ENCODE measurements at regions not wholly inside any gene's neighbourhood (a gene's known extent, or its start where the extent isn't known, plus 50 kb on each side); places are given as distances from the start of the nearest gene placed in this dataset.
"Not testable (repeated sequence)": the region's sequence is repeated elsewhere in the genome, so short reads cannot be mapped to it uniquely, and the experiment has no call there.

DNA sequence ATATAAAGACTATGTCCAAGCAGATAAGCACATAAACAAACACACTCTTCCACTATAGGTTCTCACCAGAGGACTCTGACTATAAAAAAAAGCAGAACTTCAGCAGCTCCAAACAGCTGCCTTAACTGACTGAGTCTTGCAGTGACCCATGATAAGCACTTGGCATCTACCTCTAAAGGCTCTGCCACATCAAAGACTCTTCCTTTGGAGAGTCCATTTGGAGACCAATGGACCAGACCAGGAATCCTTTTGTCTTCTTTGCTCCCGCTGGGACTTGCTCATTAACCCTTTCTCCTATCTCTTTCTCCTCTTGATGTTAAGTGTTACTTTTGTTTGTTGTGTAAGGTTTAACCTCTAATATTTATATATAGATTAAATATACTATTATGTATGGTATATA lies 424.1 kb downstream of the RSL24D1 start:
- no peak for DNase-seq (ENCODE audit: low read depth in 1 of 2, low spot score in 1 of 2)

DNA sequence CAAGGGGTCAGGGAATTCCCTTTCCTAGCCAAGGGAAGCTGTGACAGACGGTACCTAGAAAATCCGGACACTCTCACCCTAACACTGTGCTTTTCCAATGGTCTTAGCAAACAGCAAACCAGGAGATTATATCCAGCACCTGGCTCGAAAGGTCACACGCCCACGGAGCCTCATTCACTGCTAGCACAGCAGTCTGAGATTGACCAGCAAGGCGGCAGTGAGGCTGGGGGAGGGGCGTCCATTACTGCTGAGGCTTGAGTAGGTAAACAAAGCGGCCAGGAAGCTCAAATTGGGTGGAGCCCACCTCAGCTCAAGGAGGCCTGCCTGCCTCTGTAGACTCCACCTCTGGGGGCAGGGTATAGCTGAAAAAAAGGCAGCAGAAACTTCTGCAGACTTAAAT lies 447.3 kb downstream of the RSL24D1 start:
- DNase-seq (ENCODE audit: low read depth in 1 of 2, low spot score in 1 of 2): not testable (repeated sequence)

DNA sequence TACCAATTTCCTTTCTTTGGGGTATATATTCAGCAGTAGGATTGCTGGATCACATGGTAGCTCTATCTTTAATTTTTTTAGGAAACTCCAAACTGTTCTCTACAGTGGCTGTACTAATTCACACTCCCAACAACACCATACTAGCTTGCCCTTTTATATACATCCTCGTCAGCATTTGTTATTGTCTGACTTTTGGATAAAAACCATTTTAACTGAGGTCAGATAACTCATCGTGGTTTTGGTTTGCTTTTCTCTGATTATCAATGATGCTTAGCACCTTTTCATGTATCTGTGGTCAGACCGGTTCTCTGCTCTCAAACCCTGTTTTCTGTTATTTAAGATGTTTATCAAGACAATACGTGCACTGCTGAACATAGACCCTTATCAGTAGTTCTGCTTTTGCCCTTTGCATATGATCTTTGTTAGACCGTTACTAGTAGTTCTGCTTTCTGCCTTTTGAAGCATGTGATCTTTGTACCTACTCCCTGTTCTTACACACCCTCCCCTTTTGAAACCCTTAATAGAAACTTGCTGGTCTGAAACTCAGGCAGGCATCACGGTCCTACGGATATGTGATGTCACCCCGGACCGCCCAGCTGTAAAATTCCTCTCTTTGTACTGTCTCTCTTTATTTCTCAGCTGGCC lies 474.3 kb downstream of the RSL24D1 start:
- DNase-seq (ENCODE audit: low read depth in 1 of 2, low spot score in 1 of 2): no peak

DNA sequence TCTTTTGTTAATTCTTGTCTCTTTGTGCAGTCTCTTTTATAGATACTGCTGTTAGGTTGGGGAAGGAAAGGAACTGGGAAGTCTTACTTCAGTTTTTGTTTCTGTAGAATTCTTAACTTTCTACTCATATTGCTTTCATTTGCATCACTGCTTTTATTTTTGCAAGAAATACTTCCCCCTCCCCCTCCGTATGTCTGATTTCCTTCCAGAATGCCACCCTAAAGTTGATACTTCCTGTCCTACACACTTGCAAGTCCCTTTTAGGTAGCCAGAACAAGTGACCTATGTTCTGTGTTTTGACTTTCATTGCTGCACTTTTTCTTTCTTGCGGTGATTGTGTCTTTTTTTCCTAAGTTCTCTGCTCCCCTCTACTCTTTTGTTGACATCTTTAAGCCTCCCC lies 477.4 kb downstream of the RSL24D1 start:
- DNase-seq (ENCODE audit: low read depth in 1 of 2, low spot score in 1 of 2): no peak

DNA sequence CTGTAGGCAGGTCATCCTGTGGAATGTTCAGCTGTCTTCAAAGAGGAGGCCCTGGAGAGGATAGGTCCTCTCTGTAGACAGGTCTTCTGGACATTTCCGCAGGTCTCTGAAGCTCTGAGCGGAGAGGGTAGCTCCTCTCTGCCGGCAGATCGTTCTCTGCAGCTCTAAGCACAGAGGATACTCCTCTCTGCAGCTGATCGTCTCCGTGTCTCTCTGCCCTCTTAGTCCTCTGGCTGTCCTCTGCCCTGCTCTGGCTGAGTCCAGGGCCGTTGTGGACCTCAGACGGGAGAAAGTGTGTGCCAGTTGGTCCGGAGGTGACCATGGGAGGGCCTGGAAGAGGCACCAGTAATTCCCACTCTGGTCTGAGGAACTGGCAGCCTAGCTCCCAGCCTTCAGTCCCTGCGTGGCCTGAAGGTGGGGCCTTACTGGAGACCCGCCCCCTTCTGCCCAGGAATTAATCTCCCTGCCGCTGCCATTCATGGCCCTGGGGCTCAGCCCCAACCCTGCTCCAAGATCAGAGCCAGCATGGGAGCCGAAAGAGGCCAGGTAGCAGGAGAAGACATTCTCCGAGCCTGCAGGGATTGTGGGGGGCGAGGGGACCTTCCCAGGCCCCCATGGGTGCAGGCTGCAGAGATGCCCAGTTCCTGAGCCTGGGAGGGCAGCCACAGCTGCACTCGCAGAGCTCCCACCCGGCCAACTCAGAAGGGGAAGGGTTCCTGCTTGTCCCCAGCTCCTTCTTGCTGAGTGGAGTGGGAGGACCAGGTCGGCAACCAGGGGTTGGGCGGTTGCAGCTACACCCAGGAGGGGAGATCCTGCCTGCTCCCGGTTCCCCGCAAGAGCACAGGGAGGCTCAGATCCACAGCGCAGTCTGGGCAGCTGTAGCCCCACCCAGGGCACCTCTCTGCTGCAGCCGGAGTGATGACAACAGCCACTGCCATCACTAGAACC lies 488.7 kb downstream of the RSL24D1 start:
- DNase-seq (ENCODE audit: low read depth in 1 of 2, low spot score in 1 of 2): no peak

DNA sequence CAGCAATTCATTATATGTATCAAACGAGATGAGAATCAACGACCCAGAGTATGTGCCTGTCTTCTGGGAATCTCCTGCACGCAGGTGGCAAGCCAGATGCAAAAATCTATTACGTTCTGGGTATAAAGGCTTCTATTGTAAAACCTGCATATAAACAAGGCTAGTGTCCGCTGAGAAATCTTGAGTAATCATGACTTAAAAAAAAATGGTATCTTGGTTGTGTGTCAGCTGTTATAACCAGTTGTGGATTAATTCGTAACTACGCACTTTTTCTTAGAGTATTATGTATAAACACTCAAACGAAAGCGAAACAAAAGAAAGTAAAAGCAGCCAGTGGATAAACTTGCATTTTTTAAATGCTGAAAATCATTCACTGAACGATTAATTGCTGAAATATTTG lies 509.1 kb downstream of the RSL24D1 start:
- DNase-seq (ENCODE audit: low read depth in 1 of 2, low spot score in 1 of 2): no peak

Measured in activated T-helper 1 cell treated with anti-CD3 and anti-CD28 coated beads, Interleukin-2, amount 50 U/mL, for 16 hours (primary cell).